IMR-90 (cell line): ENCODE measurements at regions not wholly inside any gene's neighbourhood (a gene's known extent, or its start where the extent isn't known, plus 50 kb on each side); places are given as distances from the start of the nearest gene placed in this dataset.

Experiments used
- BHLHE40 ChIP-seq: fragments of 150-350 bp; IDR thresholded peaks from 2 replicates; pipeline ENCODE4 v1.6.1; 2016; ENCODE audit warnings: mild to moderate bottlenecking, low read depth, low read length
- CTCF ChIP-seq: conservative IDR thresholded peaks from 2 replicates; pipeline ENCODE4 v1.5.1; 2012; ENCODE audit warnings: mild to moderate bottlenecking, low read depth, low read length, improper control_type of control experiment

- no peak for TF ChIP-seq CTCF
- no peak for TF ChIP-seq BHLHE40
These were observed 144.8 kb upstream of the TTC29 start for GRCh38 chr4:147090486-147090885.
